SK-N-SH treated with all-trans-retinoic acid at 6 μM for 48 hours (cell line): ENCODE measurements at regions not wholly inside any gene's neighbourhood (a gene's known extent, or its start where the extent isn't known, plus 50 kb on each side); places are given as distances from the start of the nearest gene placed in this dataset.

Experiments used
- ATAC-seq: fragments of 200-7000 bp; cut with Tn5 transposase; 3 replicates; pipeline ENCODE4 v1.9.1; 2020; ENCODE audit warnings: mild to moderate bottlenecking, moderate library complexity
- ARNTL ChIP-seq: fragments of 450-650 bp; formaldehyde crosslinking; IDR thresholded peaks from 2 replicates; pipeline ENCODE4 v1.5.0; 2020; ENCODE audit warnings: low read depth, mild to moderate bottlenecking, moderate library complexity, borderline replicate concordance
- BACH2 ChIP-seq: fragments of 250-450 bp; sonication (Bioruptor Pico); IDR thresholded peaks from 2 replicates; pipeline ENCODE4 v1.9.0; 2021; ENCODE audit warnings: mild to moderate bottlenecking, borderline replicate concordance
- CSDC2 ChIP-seq: fragments of 250-450 bp; sonication (Bioruptor Pico); IDR thresholded peaks from 2 replicates; pipeline ENCODE4 v1.5.0; 2020; ENCODE audit warnings: mild to moderate bottlenecking, moderate library complexity
- ESRRG ChIP-seq: fragments of 250-450 bp; sonication (Bioruptor Pico); IDR thresholded peaks from 2 replicates; pipeline ENCODE4 v1.6.1; 2021; ENCODE audit warnings: mild to moderate bottlenecking
- ISL1 ChIP-seq: fragments of 250-450 bp; sonication (Bioruptor Pico); IDR thresholded peaks from 2 replicates; pipeline ENCODE4 v2.1.2; 2022; ENCODE audit warnings: mild to moderate bottlenecking, moderate library complexity
- PPARA ChIP-seq: fragments of 250-450 bp; sonication (Bioruptor Pico); IDR thresholded peaks from 2 replicates; pipeline ENCODE4 v1.5.0; 2020; ENCODE audit warnings: mild to moderate bottlenecking, borderline replicate concordance
- RARB ChIP-seq: fragments of 250-450 bp; sonication (Bioruptor Pico); IDR thresholded peaks from 2 replicates; pipeline ENCODE4 v1.8.0; 2021; ENCODE audit warnings: mild to moderate bottlenecking, moderate library complexity
- SNAI2 ChIP-seq: fragments of 250-450 bp; sonication (Bioruptor Pico); IDR thresholded peaks from 2 replicates; pipeline ENCODE4 v1.5.0; 2020; ENCODE audit warnings: mild to moderate bottlenecking, moderate library complexity
- TCF4 ChIP-seq: fragments of 250-450 bp; sonication (Bioruptor Pico); IDR thresholded peaks from 2 replicates; pipeline ENCODE4 v1.8.0; 2021; ENCODE audit warnings: mild to moderate bottlenecking, moderate library complexity, borderline replicate concordance
- TOX ChIP-seq: fragments of 250-450 bp; sonication (Bioruptor Pico); IDR thresholded peaks from 2 replicates; pipeline ENCODE4 v1.8.0; 2021; ENCODE audit warnings: mild to moderate bottlenecking, moderate library complexity, borderline replicate concordance
- ZC3H10 ChIP-seq: fragments of 250-450 bp; sonication (Bioruptor Pico); IDR thresholded peaks from 2 replicates; pipeline ENCODE4 v1.5.1; 2021; ENCODE audit warnings: mild to moderate bottlenecking, moderate library complexity
- ZFP3 ChIP-seq: fragments of 250-450 bp; sonication (Bioruptor Pico); IDR thresholded peaks from 2 replicates; pipeline ENCODE4 v1.5.0; 2020; ENCODE audit warnings: mild to moderate bottlenecking, moderate library complexity
- ZNF565 ChIP-seq: fragments of 450-650 bp; formaldehyde crosslinking; conservative IDR thresholded peaks from 2 replicates; pipeline ENCODE4 v1.5.0; 2020; ENCODE audit warnings: low read depth, mild to moderate bottlenecking, moderate library complexity
- ZNF8 ChIP-seq: fragments of 450-650 bp; formaldehyde crosslinking; IDR thresholded peaks from 2 replicates; pipeline ENCODE4 v1.5.0; 2020; ENCODE audit warnings: mild to moderate bottlenecking, moderate library complexity
- TF ChIP-seq, protein P1 (sequence below): fragments of 250-450 bp; sonication (Bioruptor Pico); IDR thresholded peaks from 2 replicates; pipeline ENCODE4 v1.5.1; 2020; ENCODE audit warnings: low read depth, mild to moderate bottlenecking, moderate library complexity
- TF ChIP-seq, protein P2 (sequence below): fragments of 250-450 bp; sonication (Bioruptor Pico); IDR thresholded peaks from 2 replicates; pipeline ENCODE4 v1.5.1; 2021; ENCODE audit warnings: mild to moderate bottlenecking, moderate library complexity
- TF ChIP-seq, protein P3 (sequence below): fragments of 250-450 bp; sonication (Bioruptor Pico); IDR thresholded peaks from 2 replicates; pipeline ENCODE4 v1.8.0; 2021; ENCODE audit warnings: low read depth, mild to moderate bottlenecking, moderate library complexity, borderline replicate concordance
- TF ChIP-seq, protein P4 (sequence below): fragments of 250-450 bp; sonication (Bioruptor Pico); IDR thresholded peaks from 2 replicates; pipeline ENCODE4 v1.8.0; 2020; ENCODE audit warnings: mild to moderate bottlenecking, moderate library complexity, borderline replicate concordance

DNA sequence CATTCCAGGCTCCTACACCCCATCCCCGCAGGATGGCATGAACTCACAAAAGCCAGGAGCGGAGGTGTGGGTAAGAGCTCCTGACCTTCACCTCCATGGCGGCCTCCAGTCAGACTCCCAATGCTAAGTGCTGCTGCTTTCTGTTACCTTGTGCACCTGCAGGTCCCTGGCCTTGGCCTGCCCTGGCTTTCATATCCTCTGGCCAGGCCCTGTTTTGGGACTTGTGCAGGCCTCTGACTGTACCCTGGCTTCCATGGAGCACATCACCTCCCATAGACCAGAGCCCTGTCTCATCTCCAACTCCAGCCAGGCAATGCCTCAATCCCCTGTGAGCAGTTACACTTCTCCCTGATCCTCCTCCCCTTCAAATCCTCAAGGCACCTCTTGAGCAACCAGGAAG, 124.5 kb downstream of the MED10 start:
- no peak for ATAC-seq
- TF ChIP-seq ZNF565, result no peak

DNA sequence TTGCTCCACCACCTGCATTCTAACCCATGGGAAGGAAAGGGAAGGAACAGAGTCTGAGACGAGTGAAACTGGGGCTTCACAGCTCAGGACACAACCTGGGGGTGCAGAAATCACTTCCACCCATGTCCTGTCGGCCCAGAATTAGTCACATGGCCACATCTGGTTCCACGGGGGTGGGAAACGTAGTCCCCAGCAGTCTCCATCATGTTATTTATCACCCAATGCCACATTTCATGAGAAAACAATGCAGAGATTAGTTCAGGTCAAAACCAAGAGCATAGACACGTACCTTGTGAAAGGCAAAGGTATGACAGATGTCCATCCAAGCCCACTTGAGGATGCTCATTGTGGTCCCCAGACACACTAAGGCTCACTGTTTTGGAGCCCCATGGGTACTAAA, 125.1 kb downstream of the MED10 start:
- no peak for ATAC-seq
- TF ChIP-seq PPARA (CRISPR knock-in tag) (no peak), ZC3H10 (CRISPR knock-in tag) (no peak), RARB (CRISPR knock-in tag) (no peak), ISL1 (CRISPR knock-in tag) (no peak)
- TF ChIP-seq, protein P1, sequence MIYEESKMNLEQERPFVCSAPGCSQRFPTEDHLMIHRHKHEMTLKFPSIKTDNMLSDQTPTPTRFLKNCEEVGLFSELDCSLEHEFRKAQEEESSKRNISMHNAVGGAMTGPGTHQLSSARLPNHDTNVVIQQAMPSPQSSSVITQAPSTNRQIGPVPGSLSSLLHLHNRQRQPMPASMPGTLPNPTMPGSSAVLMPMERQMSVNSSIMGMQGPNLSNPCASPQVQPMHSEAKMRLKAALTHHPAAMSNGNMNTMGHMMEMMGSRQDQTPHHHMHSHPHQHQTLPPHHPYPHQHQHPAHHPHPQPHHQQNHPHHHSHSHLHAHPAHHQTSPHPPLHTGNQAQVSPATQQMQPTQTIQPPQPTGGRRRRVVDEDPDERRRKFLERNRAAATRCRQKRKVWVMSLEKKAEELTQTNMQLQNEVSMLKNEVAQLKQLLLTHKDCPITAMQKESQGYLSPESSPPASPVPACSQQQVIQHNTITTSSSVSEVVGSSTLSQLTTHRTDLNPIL, result no peak

DNA sequence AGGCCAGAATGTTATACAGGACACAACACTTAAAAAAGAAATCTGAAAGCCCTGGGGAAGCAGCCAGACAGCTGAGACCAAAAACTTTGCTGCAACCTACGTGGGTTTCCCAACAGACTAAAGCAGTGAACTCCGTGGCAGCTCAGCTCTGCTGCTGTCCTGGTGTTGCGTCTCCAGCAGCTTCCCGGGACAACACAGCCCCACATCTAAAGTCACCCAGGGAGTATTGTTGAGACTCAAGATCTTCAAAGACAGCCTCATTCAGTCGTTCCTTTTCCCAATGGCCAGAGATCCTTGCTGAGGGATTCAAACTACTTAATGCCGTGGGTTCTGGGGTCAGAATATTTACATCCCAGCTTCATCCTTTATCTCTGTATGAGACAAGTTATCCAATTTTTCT, 125.8 kb downstream of the MED10 start:
- TF ChIP-seq RARB (CRISPR knock-in tag), result no peak
- no peak for TF ChIP-seq PPARA (CRISPR knock-in tag)
- TF ChIP-seq TOX (CRISPR knock-in tag), result no peak
- no peak for TF ChIP-seq BACH2 (CRISPR knock-in tag)
- TF ChIP-seq, protein P2, sequence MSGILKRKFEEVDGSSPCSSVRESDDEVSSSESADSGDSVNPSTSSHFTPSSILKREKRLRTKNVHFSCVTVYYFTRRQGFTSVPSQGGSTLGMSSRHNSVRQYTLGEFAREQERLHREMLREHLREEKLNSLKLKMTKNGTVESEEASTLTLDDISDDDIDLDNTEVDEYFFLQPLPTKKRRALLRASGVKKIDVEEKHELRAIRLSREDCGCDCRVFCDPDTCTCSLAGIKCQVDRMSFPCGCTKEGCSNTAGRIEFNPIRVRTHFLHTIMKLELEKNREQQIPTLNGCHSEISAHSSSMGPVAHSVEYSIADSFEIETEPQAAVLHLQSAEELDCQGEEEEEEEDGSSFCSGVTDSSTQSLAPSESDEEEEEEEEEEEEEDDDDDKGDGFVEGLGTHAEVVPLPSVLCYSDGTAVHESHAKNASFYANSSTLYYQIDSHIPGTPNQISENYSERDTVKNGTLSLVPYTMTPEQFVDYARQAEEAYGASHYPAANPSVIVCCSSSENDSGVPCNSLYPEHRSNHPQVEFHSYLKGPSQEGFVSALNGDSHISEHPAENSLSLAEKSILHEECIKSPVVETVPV, result no peak
- TF ChIP-seq, protein P3, sequence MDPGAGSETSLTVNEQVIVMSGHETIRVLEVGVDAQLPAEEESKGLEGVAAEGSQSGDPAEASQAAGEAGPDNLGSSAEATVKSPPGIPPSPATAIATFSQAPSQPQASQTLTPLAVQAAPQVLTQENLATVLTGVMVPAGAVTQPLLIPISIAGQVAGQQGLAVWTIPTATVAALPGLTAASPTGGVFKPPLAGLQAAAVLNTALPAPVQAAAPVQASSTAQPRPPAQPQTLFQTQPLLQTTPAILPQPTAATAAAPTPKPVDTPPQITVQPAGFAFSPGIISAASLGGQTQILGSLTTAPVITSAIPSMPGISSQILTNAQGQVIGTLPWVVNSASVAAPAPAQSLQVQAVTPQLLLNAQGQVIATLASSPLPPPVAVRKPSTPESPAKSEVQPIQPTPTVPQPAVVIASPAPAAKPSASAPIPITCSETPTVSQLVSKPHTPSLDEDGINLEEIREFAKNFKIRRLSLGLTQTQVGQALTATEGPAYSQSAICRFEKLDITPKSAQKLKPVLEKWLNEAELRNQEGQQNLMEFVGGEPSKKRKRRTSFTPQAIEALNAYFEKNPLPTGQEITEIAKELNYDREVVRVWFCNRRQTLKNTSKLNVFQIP, result no peak
- no peak for TF ChIP-seq CSDC2 (CRISPR knock-in tag)
- no peak for TF ChIP-seq TCF4 (CRISPR knock-in tag)
- TF ChIP-seq SNAI2 (CRISPR knock-in tag), result no peak
- no peak for TF ChIP-seq ISL1 (CRISPR knock-in tag)
- TF ChIP-seq, protein P1, result no peak
- ATAC-seq, result no peak

DNA sequence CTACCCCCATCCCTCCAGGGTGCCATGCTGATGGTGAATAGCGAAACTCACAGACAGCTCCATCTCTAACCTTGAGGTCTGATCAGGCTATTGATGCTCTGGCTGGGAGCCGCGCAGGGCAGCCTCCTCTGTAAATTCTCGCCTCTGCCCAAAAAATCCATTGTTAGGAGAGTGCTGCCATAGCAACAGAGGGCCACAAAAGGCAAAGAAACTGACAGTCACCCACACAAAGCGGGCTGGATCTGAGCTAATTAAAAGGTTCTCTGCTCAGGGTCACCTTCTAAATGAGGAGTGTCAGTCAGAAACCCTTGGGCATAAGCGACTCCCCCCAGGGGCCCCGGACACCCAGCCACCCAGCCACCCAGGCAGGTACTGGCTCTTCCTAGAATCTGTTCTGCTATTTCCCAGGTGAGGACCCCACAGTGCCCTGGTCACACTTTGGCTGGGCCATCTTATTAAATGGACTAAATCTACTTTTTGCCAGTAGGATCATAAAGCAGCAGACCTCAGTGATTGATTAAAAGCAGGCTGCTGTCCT, 126.7 kb downstream of the MED10 start:
- TF ChIP-seq, protein P4, sequence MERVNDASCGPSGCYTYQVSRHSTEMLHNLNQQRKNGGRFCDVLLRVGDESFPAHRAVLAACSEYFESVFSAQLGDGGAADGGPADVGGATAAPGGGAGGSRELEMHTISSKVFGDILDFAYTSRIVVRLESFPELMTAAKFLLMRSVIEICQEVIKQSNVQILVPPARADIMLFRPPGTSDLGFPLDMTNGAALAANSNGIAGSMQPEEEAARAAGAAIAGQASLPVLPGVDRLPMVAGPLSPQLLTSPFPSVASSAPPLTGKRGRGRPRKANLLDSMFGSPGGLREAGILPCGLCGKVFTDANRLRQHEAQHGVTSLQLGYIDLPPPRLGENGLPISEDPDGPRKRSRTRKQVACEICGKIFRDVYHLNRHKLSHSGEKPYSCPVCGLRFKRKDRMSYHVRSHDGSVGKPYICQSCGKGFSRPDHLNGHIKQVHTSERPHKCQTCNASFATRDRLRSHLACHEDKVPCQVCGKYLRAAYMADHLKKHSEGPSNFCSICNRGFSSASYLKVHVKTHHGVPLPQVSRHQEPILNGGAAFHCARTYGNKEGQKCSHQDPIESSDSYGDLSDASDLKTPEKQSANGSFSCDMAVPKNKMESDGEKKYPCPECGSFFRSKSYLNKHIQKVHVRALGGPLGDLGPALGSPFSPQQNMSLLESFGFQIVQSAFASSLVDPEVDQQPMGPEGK, result no peak
- TF ChIP-seq, protein P1, result no peak
- TF ChIP-seq RARB (CRISPR knock-in tag) (no peak), TOX (CRISPR knock-in tag) (no peak), ISL1 (CRISPR knock-in tag) (no peak), TCF4 (CRISPR knock-in tag) (no peak), ARNTL (no peak), ZFP3 (CRISPR knock-in tag) (no peak), ZNF8 (CRISPR knock-in tag) (no peak), CSDC2 (CRISPR knock-in tag) (no peak), SNAI2 (CRISPR knock-in tag) (no peak), ESRRG (CRISPR knock-in tag) (no peak)
- TF ChIP-seq, protein P2, result no peak
- ATAC-seq, result no peak
